ENCODE measurements at regions not wholly inside any gene's neighbourhood (a gene's known extent, or its start where the extent isn't known, plus 50 kb on each side); places are given as distances from the start of the nearest gene placed in this dataset.
"Not testable (repeated sequence)": the region's sequence is repeated elsewhere in the genome, so short reads cannot be mapped to it uniquely, and the experiment has no call there.

DNA sequence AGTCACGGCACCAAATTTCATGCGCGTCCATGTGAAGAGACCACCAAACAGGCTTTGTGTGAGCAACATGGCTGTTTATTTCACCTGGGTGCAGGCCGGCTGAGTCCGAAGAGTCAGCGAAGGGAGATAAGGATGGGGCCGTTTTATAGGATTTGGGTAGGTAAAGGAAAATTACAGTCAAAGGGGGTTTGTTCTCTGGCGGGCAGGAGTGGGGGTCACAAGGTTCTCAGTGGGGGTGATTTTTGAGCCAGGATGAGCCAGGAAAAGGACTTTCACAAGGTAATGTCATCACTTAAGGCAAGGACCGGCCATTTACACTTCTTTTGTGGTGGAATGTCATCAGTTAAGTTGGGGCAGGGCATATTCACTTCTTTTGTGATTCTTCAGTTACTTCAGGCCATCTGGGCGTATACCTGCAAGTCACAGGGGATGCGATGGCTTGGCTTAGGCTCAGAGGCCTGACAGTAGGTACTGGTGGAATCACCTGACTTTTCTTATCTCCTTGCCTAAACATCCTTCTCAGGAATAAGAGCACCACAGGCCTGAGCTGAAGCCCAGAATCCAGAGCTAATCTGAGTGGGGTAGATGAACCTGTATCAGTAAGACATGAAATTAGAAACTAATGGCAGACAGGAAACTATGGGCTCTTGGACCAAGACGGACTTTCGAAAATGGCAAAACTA is 334.7 kb upstream of the POT1 start:
- H3K4me1 Mint-ChIP-seq; H3K4me1 ChIP-seq (ENCODE audit: control insufficient read depth in 1 of 2, insufficient read depth in 2 of 2, low read length in 2 of 2); H3K9ac ChIP-seq (ENCODE audit: insufficient read depth, low read length, poor library complexity, severe bottlenecking); H3K4me3 ChIP-seq (replicated peaks in 1 of 3; ENCODE audit: low read depth in 2 of 3, low read length in 3 of 3); H3K4me3 Mint-ChIP-seq; intact Hi-C loops (cut with micrococcal nuclease); H3K27me3 Mint-ChIP-seq (ENCODE audit: low read depth in 3 of 3); H3K36me3 ChIP-seq (replicated peaks in 1 of 2; ENCODE audit: control insufficient read depth in 1 of 2, insufficient read depth in 2 of 2, low read length in 2 of 2); H3K36me3 Mint-ChIP-seq; H2AFZ ChIP-seq (ENCODE audit: insufficient read depth, low read depth, low read length, poor library complexity, severe bottlenecking); H3K4me2 ChIP-seq (replicated peaks; ENCODE audit: extremely low read depth, low read length, poor library complexity, severe bottlenecking); H3K79me2 ChIP-seq (ENCODE audit: insufficient read depth, low read length); H3K27ac Mint-ChIP-seq; H4K20me1 ChIP-seq (ENCODE audit: insufficient read depth, low read length); DNase-seq; H3K27ac ChIP-seq (ENCODE audit: low read depth in 1 of 2, low read length in 2 of 2); H3K27me3 ChIP-seq (ENCODE audit: control insufficient read depth in 2 of 2, insufficient read depth in 2 of 2, low read length in 2 of 2); H3K9me3 ChIP-seq (replicated peaks in 1 of 2; ENCODE audit: control insufficient read depth in 1 of 2, insufficient read depth in 1 of 2, low read length in 2 of 2): not testable (repeated sequence)
- 96% methylated on average over 7 of the region's 13 CpGs for WGBS (ENCODE audit: insufficient coverage)
- peaks cover 7 to 27% (median 19%) of the 10 kb centered on the region in 7 donors for H3K9me3 Mint-ChIP-seq

- peaks cover 7 to 28% (median 13%) of the 10 kb centered on the region in 7 donors for H3K9me3 Mint-ChIP-seq
- H3K4me1 Mint-ChIP-seq: not testable (repeated sequence)
Observed at GRCh38 chr7:125258876-125259417, 329.3 kb upstream of the POT1 start.

DNA sequence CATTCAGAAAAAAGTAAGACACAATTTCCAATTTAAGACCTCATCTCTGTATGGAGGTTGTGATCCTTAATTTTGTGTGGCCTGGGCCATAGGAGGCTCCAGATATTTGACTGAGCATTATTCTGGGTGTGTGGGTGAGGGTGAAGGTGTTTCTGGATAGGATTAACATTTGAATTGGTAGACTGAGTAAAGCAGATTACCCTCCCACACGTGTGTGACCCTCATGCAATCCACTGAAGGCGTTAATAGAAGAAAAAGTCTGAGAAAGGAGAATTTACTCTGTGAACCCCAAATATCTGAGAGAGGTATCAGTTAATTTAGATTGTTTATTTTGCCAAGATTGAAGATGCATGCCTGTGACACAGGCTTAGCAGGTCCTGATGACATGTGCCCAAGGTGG is 328.0 kb upstream of the POT1 start:
- no peak for DNase-seq
- Mint-ChIP-seq H3K4me1 (no peaks in the 10 kb centered on the region), H3K27me3 (ENCODE audit: low read depth in 3 of 3) (peaks cover 0 to 2% (median 0%) of the 10 kb centered on the region in 3 donors), H3K36me3 (no peaks in the 10 kb centered on the region), H3K4me3 (no peak overlapping the region), H3K9me3 (peaks cover 0 to 17% (median 9%) of the 10 kb centered on the region in 7 donors), H3K27ac (no peak overlapping the region)
- Histone ChIP-seq H2AFZ (ENCODE audit: insufficient read depth, low read depth, low read length, poor library complexity, severe bottlenecking) (no peak overlapping the region), H3K9me3 (replicated peaks in 1 of 2; ENCODE audit: control insufficient read depth in 1 of 2, insufficient read depth in 1 of 2, low read length in 2 of 2) (peaks cover 0 to 5% of the 10 kb centered on the region in 2 donors), H3K36me3 (replicated peaks in 1 of 2; ENCODE audit: control insufficient read depth in 1 of 2, insufficient read depth in 2 of 2, low read length in 2 of 2) (no peaks in the 10 kb centered on the region), H3K9ac (ENCODE audit: insufficient read depth, low read length, poor library complexity, severe bottlenecking) (no peak overlapping the region), H4K20me1 (ENCODE audit: insufficient read depth, low read length) (no peaks in the 10 kb centered on the region), H3K27me3 (ENCODE audit: control insufficient read depth in 2 of 2, insufficient read depth in 2 of 2, low read length in 2 of 2) (no peaks in the 10 kb centered on the region), H3K4me3 (replicated peaks in 1 of 3; ENCODE audit: low read depth in 2 of 3, low read length in 3 of 3) (no peak overlapping the region), H3K27ac (ENCODE audit: low read depth in 1 of 2, low read length in 2 of 2) (no peak overlapping the region), H3K4me2 (replicated peaks; ENCODE audit: extremely low read depth, low read length, poor library complexity, severe bottlenecking) (no peak overlapping the region), H3K4me1 (ENCODE audit: control insufficient read depth in 1 of 2, insufficient read depth in 2 of 2, low read length in 2 of 2) (no peaks in the 10 kb centered on the region), H3K79me2 (ENCODE audit: insufficient read depth, low read length) (no peaks in the 10 kb centered on the region)
- intact Hi-C loops (cut with micrococcal nuclease): no loop called here
- WGBS (ENCODE audit: insufficient coverage): no CpG with 5 or more reads among the region's 2 CpGs
- no peak for TF ChIP-seq CTCF (IDR thresholded peaks at IDR 0.05)

More at GRCh38 chr7:125258876-125259417, 329.3 kb upstream of the POT1 start:
- H3K27ac Mint-ChIP-seq; H3K36me3 Mint-ChIP-seq; H3K27ac ChIP-seq (ENCODE audit: low read depth in 1 of 2, low read length in 2 of 2); H3K4me3 Mint-ChIP-seq; H4K20me1 ChIP-seq (ENCODE audit: insufficient read depth, low read length); H3K4me1 ChIP-seq (ENCODE audit: control insufficient read depth in 1 of 2, insufficient read depth in 2 of 2, low read length in 2 of 2); H2AFZ ChIP-seq (ENCODE audit: insufficient read depth, low read depth, low read length, poor library complexity, severe bottlenecking); H3K79me2 ChIP-seq (ENCODE audit: insufficient read depth, low read length); H3K27me3 ChIP-seq (ENCODE audit: control insufficient read depth in 2 of 2, insufficient read depth in 2 of 2, low read length in 2 of 2); H3K9ac ChIP-seq (ENCODE audit: insufficient read depth, low read length, poor library complexity, severe bottlenecking); H3K9me3 ChIP-seq (replicated peaks in 1 of 2; ENCODE audit: control insufficient read depth in 1 of 2, insufficient read depth in 1 of 2, low read length in 2 of 2); DNase-seq; H3K27me3 Mint-ChIP-seq (ENCODE audit: low read depth in 3 of 3); H3K4me2 ChIP-seq (replicated peaks; ENCODE audit: extremely low read depth, low read length, poor library complexity, severe bottlenecking); H3K4me3 ChIP-seq (replicated peaks in 1 of 3; ENCODE audit: low read depth in 2 of 3, low read length in 3 of 3); H3K36me3 ChIP-seq (replicated peaks in 1 of 2; ENCODE audit: control insufficient read depth in 1 of 2, insufficient read depth in 2 of 2, low read length in 2 of 2); intact Hi-C loops (cut with micrococcal nuclease): not testable (repeated sequence)
- WGBS (ENCODE audit: insufficient coverage): 92% methylated on average over 6 of the region's 10 CpGs

Measured in CD14-positive monocyte (primary cell).